ENCODE measurements at regions not wholly inside any gene's neighbourhood (a gene's known extent, or its start where the extent isn't known, plus 50 kb on each side); places are given as distances from the start of the nearest gene placed in this dataset.

- no peak for DNase-seq (ENCODE audit: low read depth in 2 of 2)
Observed at GRCh38 chr15:96524676-96525417, 194.3 kb downstream of the NR2F2 start.

- no peak for DNase-seq (ENCODE audit: low read depth in 2 of 2)
Observed at GRCh38 chr15:96535148-96535547, 204.6 kb downstream of the NR2F2 start.

- no peak for DNase-seq (ENCODE audit: low read depth in 2 of 2)
Observed at GRCh38 chr15:96538491-96538890, 208.0 kb downstream of the NR2F2 start.

GRCh38 chr15:96540283-96540682 lies 209.8 kb downstream of the NR2F2 start:
- no peak for DNase-seq (ENCODE audit: low read depth in 2 of 2)

- DNase-seq (ENCODE audit: low read depth in 2 of 2) = no peak
Observed at GRCh38 chr15:96542130-96542770, 211.8 kb downstream of the NR2F2 start.

- no peak for DNase-seq (ENCODE audit: low read depth in 2 of 2)
Observed at GRCh38 chr15:96544162-96544756, 213.8 kb downstream of the NR2F2 start.

- DNase-seq (ENCODE audit: low read depth in 2 of 2) = no peak
Observed at GRCh38 chr15:96549136-96549535, 218.6 kb downstream of the NR2F2 start.

- no peak for DNase-seq (ENCODE audit: low read depth in 2 of 2)
Observed at GRCh38 chr15:96551196-96551595, 220.7 kb downstream of the NR2F2 start.

- DNase-seq (ENCODE audit: low read depth in 2 of 2) = no peak
Observed at GRCh38 chr15:96551722-96552121, 221.2 kb downstream of the NR2F2 start.

GRCh38 chr15:96553006-96553405 lies 222.5 kb downstream of the NR2F2 start:
- no peak for DNase-seq (ENCODE audit: low read depth in 2 of 2)

- DNase-seq (ENCODE audit: low read depth in 2 of 2) = no peak
Observed at GRCh38 chr15:96553451-96553850, 223.0 kb downstream of the NR2F2 start.

GRCh38 chr15:96553931-96554330 lies 223.4 kb downstream of the NR2F2 start:
- no peak for DNase-seq (ENCODE audit: low read depth in 2 of 2)

- no peak for DNase-seq (ENCODE audit: low read depth in 2 of 2)
Observed at GRCh38 chr15:96554541-96554940, 224.0 kb downstream of the NR2F2 start.

- no peak for DNase-seq (ENCODE audit: low read depth in 2 of 2)
Observed at GRCh38 chr15:96559087-96559486, 228.6 kb downstream of the NR2F2 start.

- DNase-seq (ENCODE audit: low read depth in 2 of 2) = no peak
Observed at GRCh38 chr15:96559631-96560030, 229.1 kb downstream of the NR2F2 start.

- no peak for DNase-seq (ENCODE audit: low read depth in 2 of 2)
Observed at GRCh38 chr15:96560246-96560895, 229.9 kb downstream of the NR2F2 start.

- DNase-seq (ENCODE audit: low read depth in 2 of 2) = no peak
Observed at GRCh38 chr15:96561593-96561992, 231.1 kb downstream of the NR2F2 start.

GRCh38 chr15:96564546-96564945 lies 234.0 kb downstream of the NR2F2 start:
- no peak for DNase-seq (ENCODE audit: low read depth in 2 of 2)

GRCh38 chr15:96565266-96565665 lies 234.8 kb downstream of the NR2F2 start:
- no peak for DNase-seq (ENCODE audit: low read depth in 2 of 2)

- no peak for DNase-seq (ENCODE audit: low read depth in 2 of 2)
Observed at GRCh38 chr15:96574782-96575181, 244.3 kb downstream of the NR2F2 start.

GRCh38 chr15:96576596-96576995 lies 246.1 kb downstream of the NR2F2 start:
- no peak for DNase-seq (ENCODE audit: low read depth in 2 of 2)

- DNase-seq (ENCODE audit: low read depth in 2 of 2) = no peak
Observed at GRCh38 chr15:96578393-96578792, 247.9 kb downstream of the NR2F2 start.

- DNase-seq (ENCODE audit: low read depth in 2 of 2) = no peak
Observed at GRCh38 chr15:96581371-96581770, 250.9 kb downstream of the NR2F2 start.
